OCI-LY7 (cell line): ENCODE measurements at regions not wholly inside any gene's neighbourhood (a gene's known extent, or its start where the extent isn't known, plus 50 kb on each side); places are given as distances from the start of the nearest gene placed in this dataset.

ENCODE experiments used
- EZH2phosphoT487 ChIP-seq: fragments of 200-600 bp; sonication (generic); IDR thresholded peaks from 2 replicates; pipeline ENCODE4 v1.6.1; 2018; ENCODE audit warnings: low read depth, borderline replicate concordance, mild to moderate bottlenecking, mixed run types, antibody characterized with exemption, low read length, moderate library complexity, mixed read lengths
- TF ChIP-seq, protein P1 (sequence below): fragments of 200-600 bp; sonication (generic); conservative IDR thresholded peaks from 2 replicates; pipeline ENCODE4 v1.5.1; 2014; ENCODE audit warnings: mild to moderate bottlenecking, antibody characterized with exemption, low read length, moderate library complexity, mixed read lengths

DNA sequence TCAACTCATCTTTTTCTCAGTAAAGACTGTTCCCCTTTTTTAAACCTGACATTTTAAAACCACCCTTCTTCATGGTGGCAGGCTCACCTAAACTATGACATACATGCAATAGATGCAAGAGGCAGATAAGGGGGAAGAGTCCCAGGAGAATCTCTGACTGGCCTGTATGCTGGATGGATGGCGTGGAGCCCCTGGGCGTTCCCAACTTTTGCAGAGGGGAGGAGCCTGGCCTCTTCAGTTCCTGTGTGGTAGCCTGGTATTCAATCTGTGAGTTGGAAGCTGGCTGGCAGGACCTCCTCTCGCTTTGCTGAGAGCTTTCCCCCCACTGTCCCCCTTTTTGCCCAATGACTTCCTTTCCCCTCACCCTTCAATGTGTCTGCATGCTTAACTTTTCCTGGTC is 217.6 kb upstream of the CA10 start:
- TF ChIP-seq, protein P1, sequence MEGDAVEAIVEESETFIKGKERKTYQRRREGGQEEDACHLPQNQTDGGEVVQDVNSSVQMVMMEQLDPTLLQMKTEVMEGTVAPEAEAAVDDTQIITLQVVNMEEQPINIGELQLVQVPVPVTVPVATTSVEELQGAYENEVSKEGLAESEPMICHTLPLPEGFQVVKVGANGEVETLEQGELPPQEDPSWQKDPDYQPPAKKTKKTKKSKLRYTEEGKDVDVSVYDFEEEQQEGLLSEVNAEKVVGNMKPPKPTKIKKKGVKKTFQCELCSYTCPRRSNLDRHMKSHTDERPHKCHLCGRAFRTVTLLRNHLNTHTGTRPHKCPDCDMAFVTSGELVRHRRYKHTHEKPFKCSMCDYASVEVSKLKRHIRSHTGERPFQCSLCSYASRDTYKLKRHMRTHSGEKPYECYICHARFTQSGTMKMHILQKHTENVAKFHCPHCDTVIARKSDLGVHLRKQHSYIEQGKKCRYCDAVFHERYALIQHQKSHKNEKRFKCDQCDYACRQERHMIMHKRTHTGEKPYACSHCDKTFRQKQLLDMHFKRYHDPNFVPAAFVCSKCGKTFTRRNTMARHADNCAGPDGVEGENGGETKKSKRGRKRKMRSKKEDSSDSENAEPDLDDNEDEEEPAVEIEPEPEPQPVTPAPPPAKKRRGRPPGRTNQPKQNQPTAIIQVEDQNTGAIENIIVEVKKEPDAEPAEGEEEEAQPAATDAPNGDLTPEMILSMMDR, result no peak
- TF ChIP-seq EZH2phosphoT487, result no peak
